WTC11 (cell line): ENCODE measurements at regions not wholly inside any gene's neighbourhood (a gene's known extent, or its start where the extent isn't known, plus 50 kb on each side); places are given as distances from the start of the nearest gene placed in this dataset.

Experiments
- ATAC-seq: fragments of 200-7000 bp; cut with Tn5 transposase; 2 replicates; pipeline ENCODE4 v1.10.0; 2021; ENCODE audit warnings: mild to moderate bottlenecking, moderate library complexity
- CTCF ChIA-PET: fragments of 300-600 bp; sonication (Branson Sonifier 250); formaldehyde crosslinking; loops from one replicate; lab custom pipeline; 2021; ENCODE audit warnings: antibody characterized with exemption; lab: Charles Lee
- POLR2A ChIA-PET: fragments of 350-600 bp; sonication (Branson Sonifier 250); formaldehyde crosslinking; loops from one replicate; lab custom pipeline; 2021; ENCODE audit warnings: antibody characterized with exemption; lab: Charles Lee
- DNase-seq: peaks from one replicate; pipeline ENCODE4 v3.0.0; 2021; ENCODE audit warnings: low spot score
- H3K27ac Mint-ChIP-seq: 2 replicates; pipeline ENCODE4 v1.8.0; 2021; ENCODE audit warnings: mixed read lengths
- H3K27me3 Mint-ChIP-seq: 2 replicates; pipeline ENCODE4 v1.8.0; 2021; ENCODE audit warnings: low read depth, mild to moderate bottlenecking, moderate library complexity, mixed read lengths
- H3K36me3 Mint-ChIP-seq: 2 replicates; pipeline ENCODE4 v1.8.0; 2021; ENCODE audit warnings: mixed read lengths
- H3K4me1 Mint-ChIP-seq: 2 replicates; pipeline ENCODE4 v1.8.0; 2022; ENCODE audit warnings: mixed read lengths
- H3K4me3 Mint-ChIP-seq: 2 replicates; pipeline ENCODE4 v1.8.0; 2021; ENCODE audit warnings: mild to moderate bottlenecking, moderate library complexity, mixed read lengths
- H3K9me3 Mint-ChIP-seq: 2 replicates; pipeline ENCODE4 v1.8.0; 2021; ENCODE audit warnings: mixed read lengths
- AFF4 ChIP-seq: sonication (generic); formaldehyde crosslinking; IDR thresholded peaks from 2 replicates; pipeline ENCODE4 v1.8.1; 2023; ENCODE audit warnings: mild to moderate bottlenecking, missing genetic modification reagents, borderline replicate concordance
- AR ChIP-seq: fragments of 250-450 bp; sonication (Bioruptor Pico); IDR thresholded peaks from 2 replicates; pipeline ENCODE4 v1.9.0; 2021; ENCODE audit warnings: mild to moderate bottlenecking
- ATF2 ChIP-seq: sonication (generic); formaldehyde crosslinking; IDR thresholded peaks from 2 replicates; pipeline ENCODE4 v1.8.1; 2022; ENCODE audit warnings: low read depth, missing genetic modification reagents, borderline replicate concordance
- CDX4 ChIP-seq: fragments of 250-450 bp; sonication (Bioruptor Pico); IDR thresholded peaks from 2 replicates; pipeline ENCODE4 v1.9.0; 2021; ENCODE audit warnings: moderate library complexity, mild to moderate bottlenecking, inconsistent platforms, borderline replicate concordance
- E2F1 ChIP-seq: sonication (generic); formaldehyde crosslinking; IDR thresholded peaks from 2 replicates; pipeline ENCODE4 v1.8.0; 2022; ENCODE audit warnings: mild to moderate bottlenecking, missing genetic modification reagents
- ERG ChIP-seq: fragments of 250-450 bp; sonication (Bioruptor Pico); IDR thresholded peaks from 2 replicates; pipeline ENCODE4 v1.8.0; 2021; ENCODE audit warnings: mild to moderate bottlenecking
- ETV6 ChIP-seq: sonication (generic); formaldehyde crosslinking; IDR thresholded peaks from 2 replicates; pipeline ENCODE4 v1.8.1; 2022; ENCODE audit warnings: mild to moderate bottlenecking, missing genetic modification reagents
- HMGA2 ChIP-seq: fragments of 250-450 bp; sonication (Bioruptor Pico); IDR thresholded peaks from 2 replicates; pipeline ENCODE4 v1.4.0; 2021; ENCODE audit warnings: mild to moderate bottlenecking, moderate library complexity
- JAZF1 ChIP-seq: fragments of 250-450 bp; sonication (Bioruptor Pico); IDR thresholded peaks from 2 replicates; pipeline ENCODE4 v1.9.0; 2021; ENCODE audit warnings: moderate library complexity, mild to moderate bottlenecking, inconsistent platforms
- NFYB ChIP-seq: sonication (generic); formaldehyde crosslinking; conservative IDR thresholded peaks from 2 replicates; pipeline ENCODE4 v1.8.0; 2022; ENCODE audit warnings: low read depth, missing genetic modification reagents
- NR3C1 ChIP-seq: sonication (generic); formaldehyde crosslinking; conservative IDR thresholded peaks from 2 replicates; pipeline ENCODE4 v1.8.1; 2023; ENCODE audit warnings: low read depth, mild to moderate bottlenecking, missing genetic modification reagents
- PREB ChIP-seq: sonication (generic); formaldehyde crosslinking; IDR thresholded peaks from 2 replicates; pipeline ENCODE4 v1.8.1; 2022; ENCODE audit warnings: mild to moderate bottlenecking, missing genetic modification reagents, moderate library complexity, borderline replicate concordance
- RELA ChIP-seq: sonication (generic); formaldehyde crosslinking; IDR thresholded peaks from 2 replicates; pipeline ENCODE4 v1.8.1; 2022; ENCODE audit warnings: missing genetic modification reagents, mild to moderate bottlenecking, borderline replicate concordance
- TEAD1 ChIP-seq: sonication (generic); formaldehyde crosslinking; IDR thresholded peaks from 2 replicates; pipeline ENCODE4 v1.8.0; 2022; ENCODE audit warnings: mild to moderate bottlenecking, missing genetic modification reagents
- TEAD4 ChIP-seq: sonication (generic); formaldehyde crosslinking; IDR thresholded peaks from 2 replicates; pipeline ENCODE4 v1.8.0; 2022; ENCODE audit warnings: mild to moderate bottlenecking, missing genetic modification reagents
- ZNF219 ChIP-seq: sonication (generic); formaldehyde crosslinking; IDR thresholded peaks from 2 replicates; pipeline ENCODE4 v1.8.0; 2023; ENCODE audit warnings: missing genetic modification reagents, mild to moderate bottlenecking, borderline replicate concordance
- ZNF396 ChIP-seq: fragments of 250-450 bp; sonication (Bioruptor Pico); IDR thresholded peaks from 2 replicates; pipeline ENCODE4 v1.8.0; 2021; ENCODE audit warnings: mild to moderate bottlenecking, moderate library complexity, borderline replicate concordance
- ZNF416 ChIP-seq: fragments of 250-450 bp; sonication (Bioruptor Pico); IDR thresholded peaks from 2 replicates; pipeline ENCODE4 v1.9.0; 2021; ENCODE audit warnings: mild to moderate bottlenecking, inconsistent platforms
- ZNF423 ChIP-seq: fragments of 250-450 bp; sonication (Bioruptor Pico); IDR thresholded peaks from 2 replicates; pipeline ENCODE4 v2.1.2; 2022; ENCODE audit warnings: mild to moderate bottlenecking, moderate library complexity
- ZNF425 ChIP-seq: fragments of 250-450 bp; sonication (Bioruptor Pico); conservative IDR thresholded peaks from 2 replicates; pipeline ENCODE4 v1.9.0; 2021; ENCODE audit warnings: mild to moderate bottlenecking

GRCh38 chr14:61139006-61139599, 142.0 kb downstream of the TMEM30B start (continued):
- TF ChIP-seq ZNF396 (CRISPR knock-in tag) (no peak), ZNF425 (CRISPR knock-in tag) (no peak), JAZF1 (CRISPR knock-in tag) (no peak), NFYB (no peak), ERG (CRISPR knock-in tag) (no peak), HMGA2 (CRISPR knock-in tag) (no peak)

GRCh38 chr14:61132894-61133293, 148.2 kb downstream of the TMEM30B start:
- POLR2A ChIA-PET, result no interaction called here

More at GRCh38 chr14:61132894-61133293, 148.2 kb downstream of the TMEM30B start:
- H3K9me3 Mint-ChIP-seq, result peaks cover 35% of the 10 kb centered on the region
- ATAC-seq (no peak), DNase-seq (no peak)
- H3K4me3 Mint-ChIP-seq, result no peak overlapping the region
- no peak overlapping the region for H3K27ac Mint-ChIP-seq
- TF ChIP-seq ZNF423 (CRISPR knock-in tag) (no peak), ATF2 (CRISPR knock-in tag) (no peak), AFF4 (CRISPR knock-in tag) (no peak), CDX4 (no peak), TEAD1 (CRISPR knock-in tag) (no peak), TEAD4 (CRISPR knock-in tag) (no peak), AR (CRISPR knock-in tag) (no peak), ETV6 (CRISPR knock-in tag) (no peak), RELA (no peak), E2F1 (CRISPR knock-in tag) (no peak), ZNF219 (CRISPR knock-in tag) (no peak), ZNF416 (no peak), ZNF396 (CRISPR knock-in tag) (no peak), NR3C1 (CRISPR knock-in tag) (no peak), PREB (CRISPR knock-in tag) (no peak)
- peaks cover 4% of the 10 kb centered on the region for H3K27me3 Mint-ChIP-seq
- H3K4me1 Mint-ChIP-seq, result peaks cover 15% of the 10 kb centered on the region
- CTCF ChIA-PET, result no interaction called here
- peaks cover 32% of the 10 kb centered on the region for H3K36me3 Mint-ChIP-seq
